ENCODE measurements at regions not wholly inside any gene's neighbourhood (a gene's known extent, or its start where the extent isn't known, plus 50 kb on each side); places are given as distances from the start of the nearest gene placed in this dataset.

DNA sequence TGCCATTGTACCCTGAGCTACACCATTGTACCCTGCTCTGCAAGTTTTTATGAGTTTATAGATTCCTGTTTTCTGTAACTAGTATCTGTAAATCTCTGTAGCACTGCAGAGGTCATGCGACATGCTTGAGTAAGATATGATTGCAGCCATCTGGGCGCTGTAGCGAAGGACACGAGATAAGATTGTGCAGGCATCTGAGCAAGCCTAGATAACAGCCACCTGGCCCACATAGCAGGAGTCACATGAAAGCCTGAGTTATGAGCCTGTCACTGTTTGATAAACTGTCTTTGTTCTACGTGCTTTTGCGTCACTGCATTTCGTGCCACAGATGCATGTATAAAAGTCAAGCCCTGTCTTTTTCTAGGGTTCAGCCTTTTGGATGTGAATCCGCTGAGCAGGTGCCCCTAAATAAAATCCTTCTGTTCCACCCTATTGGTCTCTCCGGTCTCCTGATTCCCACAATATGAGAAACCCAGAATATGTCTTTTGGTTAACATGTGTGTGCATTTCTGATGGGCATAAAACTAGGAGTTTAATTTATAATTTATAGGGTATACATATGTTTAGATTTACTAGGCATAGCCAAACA is 327.6 kb upstream of the MAOA start:
- Histone ChIP-seq H3K36me3 (replicated peaks in 1 of 2; ENCODE audit: insufficient read depth in 1 of 2, low read depth in 2 of 2) (no peaks in the 10 kb centered on the region), H3K27me3 (no peaks in the 10 kb centered on the region), H3K9me3 (no peaks in the 10 kb centered on the region), H3K27ac (no peak overlapping the region), H3K4me1 (no peaks in the 10 kb centered on the region), H3K4me3 (no peak overlapping the region)
- WGBS, 2 donors: 29 to 36% methylated on average over 9 of the region's 9 CpGs
- DNase-seq: no peak
- intact Hi-C loops (cut with DNase I): no loop called here
- no peak for TF ChIP-seq POLR2A (IDR thresholded peaks at IDR 0.05)
- ATAC-seq: no peak

DNA sequence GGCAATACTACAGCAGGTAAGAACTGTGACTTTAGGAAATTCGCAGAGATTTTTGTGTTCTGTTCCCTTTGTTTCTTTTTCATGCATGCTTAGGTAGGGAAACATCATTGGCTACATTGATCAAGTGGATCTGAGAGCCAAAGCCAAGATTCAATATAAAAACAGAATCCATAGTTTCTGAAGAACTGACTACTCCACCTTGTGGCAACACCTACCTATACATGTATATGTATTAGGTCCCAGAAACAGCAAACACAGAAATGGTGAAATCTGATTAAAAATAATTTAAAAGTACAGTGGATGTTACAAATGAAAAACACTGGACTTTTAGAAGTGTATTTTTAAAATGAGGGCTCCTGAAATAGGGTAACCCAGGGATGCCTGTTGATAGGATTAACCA is 322.6 kb upstream of the MAOA start:
- no peaks in the 10 kb centered on the region for H3K36me3 ChIP-seq (replicated peaks in 1 of 2; ENCODE audit: insufficient read depth in 1 of 2, low read depth in 2 of 2)
- H3K4me1 ChIP-seq: no peaks in the 10 kb centered on the region
- H3K27ac ChIP-seq: no peak overlapping the region
- no peak overlapping the region for H3K4me3 ChIP-seq
- H3K9me3 ChIP-seq: no peaks in the 10 kb centered on the region
- 82 to 85% methylated on average over 1 of the region's 1 CpG for whole genome bisulfite sequencing, 2 donors
- TF ChIP-seq POLR2A (IDR thresholded peaks at IDR 0.05): no peak
- TF ChIP-seq, protein P1, sequence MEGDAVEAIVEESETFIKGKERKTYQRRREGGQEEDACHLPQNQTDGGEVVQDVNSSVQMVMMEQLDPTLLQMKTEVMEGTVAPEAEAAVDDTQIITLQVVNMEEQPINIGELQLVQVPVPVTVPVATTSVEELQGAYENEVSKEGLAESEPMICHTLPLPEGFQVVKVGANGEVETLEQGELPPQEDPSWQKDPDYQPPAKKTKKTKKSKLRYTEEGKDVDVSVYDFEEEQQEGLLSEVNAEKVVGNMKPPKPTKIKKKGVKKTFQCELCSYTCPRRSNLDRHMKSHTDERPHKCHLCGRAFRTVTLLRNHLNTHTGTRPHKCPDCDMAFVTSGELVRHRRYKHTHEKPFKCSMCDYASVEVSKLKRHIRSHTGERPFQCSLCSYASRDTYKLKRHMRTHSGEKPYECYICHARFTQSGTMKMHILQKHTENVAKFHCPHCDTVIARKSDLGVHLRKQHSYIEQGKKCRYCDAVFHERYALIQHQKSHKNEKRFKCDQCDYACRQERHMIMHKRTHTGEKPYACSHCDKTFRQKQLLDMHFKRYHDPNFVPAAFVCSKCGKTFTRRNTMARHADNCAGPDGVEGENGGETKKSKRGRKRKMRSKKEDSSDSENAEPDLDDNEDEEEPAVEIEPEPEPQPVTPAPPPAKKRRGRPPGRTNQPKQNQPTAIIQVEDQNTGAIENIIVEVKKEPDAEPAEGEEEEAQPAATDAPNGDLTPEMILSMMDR (IDR thresholded peaks at IDR 0.05): peak in 1 of 7 experiments; percentile 9
- H3K27me3 ChIP-seq: no peaks in the 10 kb centered on the region
- intact Hi-C loops (cut with DNase I): no loop called here
- ATAC-seq (no peak), DNase-seq (no peak)

DNA sequence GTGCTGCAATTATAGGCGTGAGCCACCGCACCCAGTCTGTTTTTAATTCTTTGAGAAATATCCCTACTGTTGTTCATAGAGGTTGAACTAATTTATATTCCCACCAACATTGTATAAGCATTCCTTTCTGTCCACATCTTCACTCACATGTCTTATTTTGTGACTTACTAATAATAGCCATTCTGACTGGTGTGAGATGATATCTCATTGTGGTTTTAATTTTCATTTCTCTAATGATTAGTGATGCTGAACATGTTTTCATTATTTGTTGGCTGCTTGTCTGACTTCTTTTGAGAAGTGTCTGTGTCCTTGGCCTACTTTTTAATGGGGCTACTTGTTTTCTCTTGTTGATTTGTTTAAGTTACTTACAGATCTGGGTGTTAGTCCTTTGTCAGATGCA is 310.9 kb upstream of the MAOA start:
- H3K27ac ChIP-seq: no peak overlapping the region
- intact Hi-C loops (cut with DNase I): no loop called here
- no peak for DNase-seq
- H3K4me1 ChIP-seq: no peaks in the 10 kb centered on the region
- no peaks in the 10 kb centered on the region for H3K36me3 ChIP-seq (replicated peaks in 1 of 2; ENCODE audit: insufficient read depth in 1 of 2, low read depth in 2 of 2)
- ATAC-seq: no peak
- TF ChIP-seq, protein P1 (IDR thresholded peaks at IDR 0.05): no peak
- no peak for TF ChIP-seq POLR2A (IDR thresholded peaks at IDR 0.05)
- WGBS, 2 donors: 74 to 76% methylated on average over 2 of the region's 2 CpGs
- no peak overlapping the region for H3K4me3 ChIP-seq
- no peaks in the 10 kb centered on the region for H3K27me3 ChIP-seq
- H3K9me3 ChIP-seq: no peaks in the 10 kb centered on the region

DNA sequence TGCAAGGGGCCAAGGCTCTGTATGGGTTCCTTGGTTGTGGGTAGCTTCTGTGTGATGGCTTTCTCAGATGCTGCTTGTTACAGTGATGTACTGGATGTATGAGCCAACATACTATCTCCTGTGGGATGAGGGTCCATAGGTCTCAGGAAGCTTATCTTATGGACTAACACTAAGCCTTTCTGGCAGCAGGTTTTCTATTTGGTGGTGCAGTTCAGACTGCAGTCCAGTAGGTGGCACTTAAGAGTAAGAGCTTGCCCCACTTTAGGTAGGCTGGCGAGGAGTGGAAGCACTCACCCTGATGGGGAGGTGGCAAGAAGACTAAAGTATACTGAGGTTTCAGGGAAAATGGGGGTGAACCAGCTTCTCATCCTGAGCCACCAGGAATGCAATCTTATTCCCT is 306.7 kb upstream of the MAOA start:
- Histone ChIP-seq H3K27ac (no peak overlapping the region), H3K9me3 (no peaks in the 10 kb centered on the region), H3K36me3 (replicated peaks in 1 of 2; ENCODE audit: insufficient read depth in 1 of 2, low read depth in 2 of 2) (no peaks in the 10 kb centered on the region), H3K4me1 (no peaks in the 10 kb centered on the region), H3K27me3 (no peaks in the 10 kb centered on the region), H3K4me3 (no peak overlapping the region)
- ATAC-seq (no peak), DNase-seq (peak; percentile 21 to 58 (median 40))
- TF ChIP-seq, protein P1 (IDR thresholded peaks at IDR 0.05): peak; percentile 14 to 61 (median 52)
- no peak for TF ChIP-seq POLR2A (IDR thresholded peaks at IDR 0.05)
- intact Hi-C loops (cut with DNase I): no loop called here
- WGBS, 2 donors: 0% methylated on average over 1 of the region's 1 CpG; no CpG with 5 or more reads in 1 of the 2 donors

DNA sequence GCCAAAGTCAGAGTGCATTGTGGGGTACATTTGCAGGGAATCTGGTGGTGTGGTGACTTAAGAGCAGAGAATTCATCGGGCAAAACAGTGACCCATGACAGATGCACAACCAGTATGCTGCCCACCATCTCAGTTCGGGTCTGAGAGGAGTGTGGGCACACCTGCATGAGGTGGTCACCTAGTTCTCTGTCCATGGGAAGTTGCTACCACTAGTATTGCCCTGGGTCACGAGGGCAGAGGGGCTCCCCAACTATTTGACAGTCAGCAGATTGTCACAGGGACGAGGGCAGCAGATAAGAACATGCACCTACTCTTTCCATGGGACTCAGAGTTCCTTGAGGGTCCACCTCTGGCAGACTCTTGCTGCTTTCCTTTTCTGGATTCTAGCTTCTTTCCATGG is 305.2 kb upstream of the MAOA start:
- Histone ChIP-seq H3K36me3 (replicated peaks in 1 of 2; ENCODE audit: insufficient read depth in 1 of 2, low read depth in 2 of 2) (no peaks in the 10 kb centered on the region), H3K9me3 (no peaks in the 10 kb centered on the region), H3K27ac (no peak overlapping the region), H3K27me3 (no peaks in the 10 kb centered on the region), H3K4me3 (no peak overlapping the region), H3K4me1 (no peaks in the 10 kb centered on the region)
- DNase-seq (no peak), ATAC-seq (no peak)
- intact Hi-C loops (cut with DNase I): loop anchor here (10.0 kb wide), 1 partner anchor 204 kb away; no protein-coding TSS in a partner anchor
- TF ChIP-seq, protein P1 (IDR thresholded peaks at IDR 0.05): no peak
- no peak for TF ChIP-seq POLR2A (IDR thresholded peaks at IDR 0.05)
- WGBS, 2 donors: 20 to 59% methylated on average over 2 to 4 of the region's 4 CpGs
